Transverse colon (tissue), 4 donors: ENCODE measurements at regions not wholly inside any gene's neighbourhood (a gene's known extent, or its start where the extent isn't known, plus 50 kb on each side); places are given as distances from the start of the nearest gene placed in this dataset.

Experiments used
- DNase-seq: peaks from one replicate; pipeline ENCODE4 v3.0.0-alpha.2; 2019
- H3K27ac ChIP-seq, 4 donors: fragments of 200-600 bp; sonication (generic); 2 replicates each; pipeline ENCODE4 v1.5.1; 2016 to 2018; ENCODE audit warnings: inconsistent platforms in 4 of 4
- H3K27me3 ChIP-seq: fragments of 200-600 bp; sonication (generic); 2 replicates; pipeline ENCODE4 v1.5.1; 2017; ENCODE audit warnings: inconsistent platforms
- H3K36me3 ChIP-seq, 4 donors: fragments of 200-600 bp; sonication (generic); 2 replicates each; pipeline ENCODE4 v1.5.1; 2017 to 2019; ENCODE audit warnings: inconsistent platforms in 4 of 4
- H3K4me1 ChIP-seq, 4 donors: fragments of 200-600 bp; sonication (generic); 2 replicates each; pipeline ENCODE4 v1.5.1; 2017 to 2020; ENCODE audit warnings: inconsistent platforms in 4 of 4
- H3K4me3 ChIP-seq, 4 donors: fragments of 200-600 bp; sonication (generic); 1 replicate in 1 of 4; 2 replicates in 3 of 4; pipeline versions ENCODE4 v1.5.1 to v1.6.1; 2017 to 2019; ENCODE audit warnings: inconsistent platforms in 4 of 4
- H3K9me3 ChIP-seq, 2 donors: fragments of 200-600 bp; sonication (generic); 2 replicates each; pipeline ENCODE4 v1.5.1; 2017 to 2019; ENCODE audit warnings: inconsistent platforms in 2 of 2
- EP300 ChIP-seq: sonication (generic); formaldehyde crosslinking; IDR thresholded peaks from one replicate; pipeline ENCODE4 v1.6.1; 2017; ENCODE audit warnings: antibody characterized with exemption, low read depth
- POLR2A ChIP-seq: fragments of 450-650 bp; IDR thresholded peaks from one replicate; pipeline ENCODE4 v1.6.1; 2016; ENCODE audit warnings: antibody characterized with exemption, mild to moderate bottlenecking, moderate library complexity
- POLR2AphosphoS5 ChIP-seq, 3 donors: sonication (generic); formaldehyde crosslinking; IDR thresholded peaks; one replicate each; pipeline ENCODE4 v1.6.1; 2016; ENCODE audit warnings: antibody characterized with exemption in 3 of 3
- WGBS, 2 donors: methylation state at CpG; one replicate each; pipeline ENCODE4 v1.1.5; 2018; ENCODE audit warnings: low coverage in 1 of 2; 5-methylcytosine and 5-hydroxymethylcytosine counted together
- in situ Hi-C, 4 donors: fragments of 200-750 bp; cut with MboI; loops; one replicate each; pipeline versions ENCODE4 v1.15.0 to v1.15.1; 2017; ENCODE audit warnings: low sequenced_read_pairs in 3 of 4, low pct_ligation_motif_present in 1 of 4, low pct_unique_long_range_greater_than_20kb in 1 of 4
- intact Hi-C: fragments of 100-400 bp; cut with DNase I; formaldehyde crosslinking; loops from one replicate; pipeline ENCODE4 v1.15.1; 2023; ENCODE audit warnings: low total_unique reads
- TF ChIP-seq, protein P1 (sequence below), 5 experiments: fragments of 200-600 bp in 3 of 5; fragments of 450-650 bp in 2 of 5; sonication (generic) in 3 of 5; IDR thresholded peaks; 1 replicate in 2 of 5; 2 replicates in 3 of 5; pipeline ENCODE4 v1.5.1; 2016 to 2017; ENCODE audit warnings: antibody characterized with exemption in 5 of 5, inconsistent platforms in 3 of 5, mild to moderate bottlenecking in 2 of 5, moderate library complexity in 1 of 5

- DNase-seq, result no peak
- WGBS, 2 donors, result 67 to 71% methylated on average over 1 of the region's 1 CpG
- Histone ChIP-seq H3K27me3 (no peaks in the 10 kb centered on the region), H3K4me3 (no peak overlapping the region), H3K4me1 (no peaks in the 10 kb centered on the region), H3K36me3 (no peaks in the 10 kb centered on the region), H3K9me3 (no peaks in the 10 kb centered on the region), H3K27ac (no peak overlapping the region)
- TF ChIP-seq POLR2A, result no peak
- TF ChIP-seq POLR2AphosphoS5 (IDR thresholded peaks at IDR 0.05), result no peak
- no peak for TF ChIP-seq EP300
- TF ChIP-seq, protein P1, sequence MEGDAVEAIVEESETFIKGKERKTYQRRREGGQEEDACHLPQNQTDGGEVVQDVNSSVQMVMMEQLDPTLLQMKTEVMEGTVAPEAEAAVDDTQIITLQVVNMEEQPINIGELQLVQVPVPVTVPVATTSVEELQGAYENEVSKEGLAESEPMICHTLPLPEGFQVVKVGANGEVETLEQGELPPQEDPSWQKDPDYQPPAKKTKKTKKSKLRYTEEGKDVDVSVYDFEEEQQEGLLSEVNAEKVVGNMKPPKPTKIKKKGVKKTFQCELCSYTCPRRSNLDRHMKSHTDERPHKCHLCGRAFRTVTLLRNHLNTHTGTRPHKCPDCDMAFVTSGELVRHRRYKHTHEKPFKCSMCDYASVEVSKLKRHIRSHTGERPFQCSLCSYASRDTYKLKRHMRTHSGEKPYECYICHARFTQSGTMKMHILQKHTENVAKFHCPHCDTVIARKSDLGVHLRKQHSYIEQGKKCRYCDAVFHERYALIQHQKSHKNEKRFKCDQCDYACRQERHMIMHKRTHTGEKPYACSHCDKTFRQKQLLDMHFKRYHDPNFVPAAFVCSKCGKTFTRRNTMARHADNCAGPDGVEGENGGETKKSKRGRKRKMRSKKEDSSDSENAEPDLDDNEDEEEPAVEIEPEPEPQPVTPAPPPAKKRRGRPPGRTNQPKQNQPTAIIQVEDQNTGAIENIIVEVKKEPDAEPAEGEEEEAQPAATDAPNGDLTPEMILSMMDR (IDR thresholded peaks at IDR 0.05), result no peak
- in situ Hi-C loops, result no loop called here
- intact Hi-C loops, result no loop called here
Measured at GRCh38 chr2:146081459-146081858, 1561.5 kb upstream of the ZEB2 start.

DNA sequence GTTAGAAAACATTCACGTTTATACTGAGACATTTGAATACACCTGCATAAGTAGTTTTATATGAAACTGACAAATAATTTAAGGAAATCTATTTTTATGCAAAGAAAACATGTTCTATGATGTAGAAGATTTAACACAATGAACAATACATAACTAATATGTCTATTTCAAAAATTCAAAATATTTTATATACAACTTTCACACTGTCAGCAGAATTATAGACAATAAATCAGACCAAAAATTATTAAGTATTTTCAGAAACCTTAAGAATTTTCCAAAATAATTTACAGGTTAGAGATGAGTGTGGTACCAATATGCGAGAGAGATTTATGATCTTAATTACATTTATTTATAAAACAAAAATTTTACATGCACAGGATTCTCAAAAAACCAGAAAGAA, 1561.0 kb upstream of the ZEB2 start:
- no peak for DNase-seq
- intact Hi-C loops, result no loop called here
- Histone ChIP-seq H3K4me1 (no peaks in the 10 kb centered on the region), H3K4me3 (no peak overlapping the region), H3K9me3 (no peaks in the 10 kb centered on the region), H3K27me3 (no peaks in the 10 kb centered on the region), H3K27ac (no peak overlapping the region), H3K36me3 (no peaks in the 10 kb centered on the region)
- TF ChIP-seq EP300, result no peak
- TF ChIP-seq, protein P1 (IDR thresholded peaks at IDR 0.05), result no peak
- no peak for TF ChIP-seq POLR2AphosphoS5 (IDR thresholded peaks at IDR 0.05)
- TF ChIP-seq POLR2A, result no peak
- 76 to 88% methylated on average over 2 of the region's 2 CpGs for WGBS, 2 donors
- in situ Hi-C loops, result no loop called here

- no peaks in the 10 kb centered on the region for H3K27me3 ChIP-seq
- H3K27ac ChIP-seq, result no peak overlapping the region
- TF ChIP-seq, protein P1 (IDR thresholded peaks at IDR 0.05), result no peak
- no peak for TF ChIP-seq EP300
- no peak for TF ChIP-seq POLR2A
- TF ChIP-seq POLR2AphosphoS5 (IDR thresholded peaks at IDR 0.05), result no peak
- intact Hi-C loops, result no loop called here
- H3K9me3 ChIP-seq, result no peaks in the 10 kb centered on the region
- in situ Hi-C loops, result no loop called here
- DNase-seq, result no peak
- H3K4me3 ChIP-seq, result no peak overlapping the region
- no peaks in the 10 kb centered on the region for H3K4me1 ChIP-seq
- H3K36me3 ChIP-seq, result no peaks in the 10 kb centered on the region
- WGBS, 2 donors, result 52 to 70% methylated on average over 1 of the region's 1 CpG
Measured at GRCh38 chr2:146079216-146079615, 1559.3 kb upstream of the ZEB2 start.

DNA sequence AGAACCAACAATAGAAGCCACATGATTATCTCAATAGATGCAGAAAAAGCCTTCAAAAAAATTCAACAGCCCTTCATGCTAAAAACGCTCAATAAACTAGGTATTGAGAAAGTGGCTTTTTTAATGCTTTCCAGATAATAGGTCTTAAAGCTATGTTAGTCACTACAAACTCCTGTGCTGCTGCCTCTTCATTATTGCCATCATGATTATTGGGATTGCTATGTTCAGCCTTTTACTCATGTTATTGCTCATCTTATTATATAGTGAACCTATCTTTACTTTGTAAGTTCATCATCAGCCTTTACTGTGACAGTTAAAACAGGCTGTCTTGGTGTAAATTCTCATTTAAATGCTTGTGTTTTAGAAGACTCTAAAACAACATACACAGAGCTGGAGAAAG, 1557.2 kb upstream of the ZEB2 start:
- H3K27me3 ChIP-seq, result no peaks in the 10 kb centered on the region
- H3K4me1 ChIP-seq, result no peaks in the 10 kb centered on the region
- H3K4me3 ChIP-seq, result no peak overlapping the region
- in situ Hi-C loops (no loop called here), intact Hi-C loops (no loop called here)
- no peaks in the 10 kb centered on the region for H3K9me3 ChIP-seq
- no peak for DNase-seq
- H3K36me3 ChIP-seq, result no peaks in the 10 kb centered on the region
- H3K27ac ChIP-seq, result no peak overlapping the region
- 67 to 94% methylated on average over 1 of the region's 1 CpG for WGBS, 2 donors
- TF ChIP-seq EP300 (no peak), POLR2A (no peak)
- TF ChIP-seq, protein P1 (IDR thresholded peaks at IDR 0.05), result no peak
